Lower leg skin (tissue), 3 donors: ENCODE measurements at regions not wholly inside any gene's neighbourhood (a gene's known extent, or its start where the extent isn't known, plus 50 kb on each side); places are given as distances from the start of the nearest gene placed in this dataset.

ENCODE experiments used
- POLR2A ChIP-seq, 2 donors: fragments of 450-650 bp; IDR thresholded peaks; one replicate each; pipeline ENCODE4 v1.6.1; 2016 to 2017; ENCODE audit warnings: antibody characterized with exemption in 2 of 2, mild to moderate bottlenecking in 1 of 2, moderate library complexity in 1 of 2
- TF ChIP-seq, protein P1 (sequence below), 3 donors: fragments of 450-650 bp; IDR thresholded peaks; one replicate each; pipeline ENCODE4 v1.5.1; 2016; ENCODE audit warnings: antibody characterized with exemption in 3 of 3, mild to moderate bottlenecking in 3 of 3, moderate library complexity in 2 of 3

GRCh38 chr16:88316151-88316550, 66.6 kb upstream of the ZNF469 start:
- TF ChIP-seq POLR2A (IDR thresholded peaks at IDR 0.05) = no peak
- TF ChIP-seq, protein P1, sequence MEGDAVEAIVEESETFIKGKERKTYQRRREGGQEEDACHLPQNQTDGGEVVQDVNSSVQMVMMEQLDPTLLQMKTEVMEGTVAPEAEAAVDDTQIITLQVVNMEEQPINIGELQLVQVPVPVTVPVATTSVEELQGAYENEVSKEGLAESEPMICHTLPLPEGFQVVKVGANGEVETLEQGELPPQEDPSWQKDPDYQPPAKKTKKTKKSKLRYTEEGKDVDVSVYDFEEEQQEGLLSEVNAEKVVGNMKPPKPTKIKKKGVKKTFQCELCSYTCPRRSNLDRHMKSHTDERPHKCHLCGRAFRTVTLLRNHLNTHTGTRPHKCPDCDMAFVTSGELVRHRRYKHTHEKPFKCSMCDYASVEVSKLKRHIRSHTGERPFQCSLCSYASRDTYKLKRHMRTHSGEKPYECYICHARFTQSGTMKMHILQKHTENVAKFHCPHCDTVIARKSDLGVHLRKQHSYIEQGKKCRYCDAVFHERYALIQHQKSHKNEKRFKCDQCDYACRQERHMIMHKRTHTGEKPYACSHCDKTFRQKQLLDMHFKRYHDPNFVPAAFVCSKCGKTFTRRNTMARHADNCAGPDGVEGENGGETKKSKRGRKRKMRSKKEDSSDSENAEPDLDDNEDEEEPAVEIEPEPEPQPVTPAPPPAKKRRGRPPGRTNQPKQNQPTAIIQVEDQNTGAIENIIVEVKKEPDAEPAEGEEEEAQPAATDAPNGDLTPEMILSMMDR (IDR thresholded peaks at IDR 0.05) = no peak
